GM12878 (cell line): ENCODE measurements at regions not wholly inside any gene's neighbourhood (a gene's known extent, or its start where the extent isn't known, plus 50 kb on each side); places are given as distances from the start of the nearest gene placed in this dataset.

Experiments
- ATAC-seq: fragments of 200-7000 bp; cut with Tn5 transposase; 3 replicates; pipeline ENCODE4 v1.9.1; 2020; ENCODE audit warnings: mild to moderate bottlenecking, moderate library complexity
- BruUV-seq: library from RNA; stranded (reverse); fragments of 400-500 nt; replicated peaks from 2 replicates; lab custom pipeline; 2021; lab: Mats Ljungman, UMichigan
- CTCF ChIA-PET: fragments of 300-600 bp; sonication (Branson Sonifier 250); formaldehyde crosslinking; extraction: SDS; loops from one replicate; lab custom pipeline; 2021; ENCODE audit warnings: inconsistent platforms; lab: Yijun Ruan, JAX
- POLR2A ChIA-PET: fragments of 350-600 bp; formaldehyde crosslinking; extraction: SDS; loops from one replicate; lab custom pipeline; 2021; ENCODE audit warnings: inconsistent platforms; lab: Charles Lee
- RAD21 ChIA-PET: fragments of 300-600 bp; sonication (Branson Sonifier 250); formaldehyde crosslinking; loops from one replicate; lab custom pipeline; 2023; ENCODE audit warnings: antibody characterized with exemption; ENCODE audit not compliant: unreplicated experiment; lab: Charles Lee
- SMC1A ChIA-PET: fragments of 300-600 bp; sonication (Branson Sonifier 250); formaldehyde crosslinking; loops from one replicate; lab custom pipeline; 2023; ENCODE audit not compliant: unreplicated experiment, uncharacterized antibody; lab: Charles Lee
- DNase-seq: peaks from one replicate; pipeline ENCODE4 v3.0.0-alpha.2; 2011; ENCODE audit warnings: low read depth, low spot score
- FAIRE-seq: peaks from 3 replicates; lab custom pipeline; 2011; peaks lifted over from hg19 to GRCh38; lab: Jason Lieb, UNC
- H2AFZ ChIP-seq: 2 replicates; pipeline ENCODE4 v1.6.0; 2011; ENCODE audit warnings: low read depth, low read length, control low read depth; ENCODE audit not compliant: control insufficient read depth
- H3K27ac ChIP-seq: 2 replicates; pipeline ENCODE4 v1.5.1; 2011; ENCODE audit warnings: control low read depth; ENCODE audit not compliant: control insufficient read depth, insufficient read depth
- H3K27me3 ChIP-seq, 2 experiments: replicated peaks in 1 of 2; 2 replicates each; pipeline versions ENCODE4 v1.6.0 to v1.6.1; 2011; ENCODE audit warnings: low read length in 1 of 2; ENCODE audit not compliant: control insufficient read depth in 2 of 2, insufficient read depth in 2 of 2
- H3K36me3 ChIP-seq, 2 experiments: 2 replicates each; pipeline ENCODE4 v1.5.1; 2011; ENCODE audit warnings: low read length in 1 of 2; ENCODE audit not compliant: control insufficient read depth in 2 of 2, insufficient read depth in 2 of 2
- H3K4me1 ChIP-seq: 2 replicates; pipeline ENCODE4 v1.6.1; 2011; ENCODE audit warnings: mild to moderate bottlenecking, low read length, moderate library complexity, mixed read lengths; ENCODE audit not compliant: control insufficient read depth, insufficient read depth
- H3K4me2 ChIP-seq: 2 replicates; pipeline ENCODE4 v1.6.0; 2011; ENCODE audit warnings: control low read depth; ENCODE audit not compliant: control insufficient read depth, insufficient read depth
- H3K4me3 ChIP-seq: fragments of 200-600 bp; sonication (generic); 2 replicates; pipeline ENCODE4 v1.5.1; 2016
- H3K79me2 ChIP-seq: 2 replicates; pipeline ENCODE4 v1.6.0; 2011; ENCODE audit warnings: low read length; ENCODE audit not compliant: control insufficient read depth, insufficient read depth
- H3K9ac ChIP-seq: 2 replicates; pipeline ENCODE4 v1.8.0; 2011; ENCODE audit warnings: low read length, control low read depth, mixed read lengths; ENCODE audit not compliant: control insufficient read depth, insufficient read depth
- H3K9me3 ChIP-seq: replicated peaks from 3 replicates; pipeline ENCODE4 v1.5.1; 2011; ENCODE audit warnings: mild to moderate bottlenecking, low read length; ENCODE audit not compliant: control insufficient read depth, insufficient read depth
- H4K20me1 ChIP-seq: 2 replicates; pipeline ENCODE4 v1.6.0; 2011; ENCODE audit not compliant: control insufficient read depth, insufficient read depth
- MTA3 ChIP-seq: IDR thresholded peaks from 2 replicates; pipeline ENCODE4 v1.6.1; 2012; ENCODE audit warnings: low read length, inconsistent platforms, borderline replicate concordance
- NFYB ChIP-seq: IDR thresholded peaks from 2 replicates; pipeline ENCODE4 v1.6.1; 2011; ENCODE audit warnings: low read depth, mild to moderate bottlenecking, low read length, improper control_type of control experiment, moderate library complexity; ENCODE audit not compliant: insufficient read depth
- POLR2AphosphoS5 ChIP-seq: IDR thresholded peaks from 2 replicates; pipeline ENCODE4 v1.6.1; 2011; ENCODE audit warnings: mild to moderate bottlenecking, low read length, inconsistent platforms
- RAD21 ChIP-seq: IDR thresholded peaks from 2 replicates; pipeline ENCODE4 v1.6.1; 2011; ENCODE audit warnings: mild to moderate bottlenecking, low read depth, low read length, moderate library complexity; ENCODE audit not compliant: insufficient read depth
- RELA ChIP-seq: fragments of 450-650 bp; IDR thresholded peaks from 2 replicates; pipeline ENCODE4 v1.8.0; 2014; ENCODE audit warnings: borderline replicate concordance; ENCODE audit not compliant: partially characterized antibody
- SMC3 ChIP-seq: IDR thresholded peaks from 2 replicates; pipeline ENCODE4 v1.6.1; 2011; ENCODE audit warnings: low read length, improper control_type of control experiment, borderline replicate concordance
- WGBS: methylation state at CpG from one replicate; pipeline ENCODE4 v1.1.6; 2016; ENCODE audit warnings: low lambda C conversion rate; ENCODE audit not compliant: insufficient replicate concordance, insufficient coverage; ENCODE audit errors: missing lambda C conversion rate; 5-methylcytosine and 5-hydroxymethylcytosine counted together
- in situ Hi-C: fragments of 300-500 bp; cut with MboI; formaldehyde crosslinking; loops from 9 replicates; pipeline ENCODE4 v1.14.3; 2018; ENCODE audit warnings: mixed read lengths
- intact Hi-C: fragments of 100-400 bp; cut with micrococcal nuclease; formaldehyde crosslinking; loops from one replicate; pipeline ENCODE4 v1.14.2; 2022; ENCODE audit not compliant: unreplicated experiment
- TF ChIP-seq, protein P1 (sequence below): fragments of 450-650 bp; IDR thresholded peaks from 2 replicates; pipeline ENCODE4 v1.6.1; 2014; ENCODE audit warnings: mild to moderate bottlenecking
- TF ChIP-seq, protein P2 (sequence below), 3 experiments: IDR thresholded peaks in 2 of 3; conservative IDR thresholded peaks in 1 of 3; 2 replicates each; pipeline ENCODE4 v1.5.1; 2011; ENCODE audit warnings: low read depth in 3 of 3, low read length in 3 of 3, mild to moderate bottlenecking in 3 of 3, control low read depth in 2 of 3, moderate library complexity in 2 of 3, inconsistent platforms in 1 of 3, mixed read lengths in 1 of 3; ENCODE audit not compliant: control insufficient read depth in 2 of 3, insufficient read depth in 1 of 3; ENCODE audit errors: extremely low read depth in 1 of 3
- TF ChIP-seq, protein P3 (sequence below): fragments of 450-650 bp; formaldehyde crosslinking; IDR thresholded peaks from 2 replicates; pipeline ENCODE4 v1.4.0; 2022; ENCODE audit warnings: mild to moderate bottlenecking, moderate library complexity

DNA sequence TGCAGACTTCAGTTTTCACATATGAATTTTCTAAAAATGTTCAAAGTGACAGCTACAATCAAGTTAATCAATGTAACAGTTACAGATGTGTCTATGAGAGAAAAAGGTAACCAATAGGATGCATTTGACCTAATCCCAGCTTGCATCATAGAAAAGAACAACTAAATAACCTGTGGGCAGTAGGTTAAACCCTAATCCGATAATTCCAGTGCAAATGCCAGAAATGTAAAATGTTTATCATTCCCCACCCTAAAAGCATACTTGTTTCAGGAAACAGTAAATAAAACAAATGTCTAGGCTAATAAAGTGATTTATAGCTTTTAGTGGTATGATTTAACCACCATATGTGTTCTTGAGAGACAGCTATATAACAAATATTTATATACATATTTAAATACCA lies 592.6 kb downstream of the PRELID2 start:
- no peaks in the 10 kb centered on the region for H4K20me1 ChIP-seq
- no peak overlapping the region for H2AFZ ChIP-seq
- H3K36me3 ChIP-seq = no peaks in the 10 kb centered on the region
- H3K9me3 ChIP-seq = no peaks in the 10 kb centered on the region
- SMC1A ChIA-PET = no interaction called here
- H3K4me1 ChIP-seq = no peaks in the 10 kb centered on the region
- intact Hi-C loops = no loop called here
- H3K4me2 ChIP-seq = no peak overlapping the region
- no peak overlapping the region for H3K9ac ChIP-seq
- BruUV-seq = no TSS peak
- DNase-seq = no peak
- no peak for ATAC-seq
- FAIRE-seq = no peak
- CTCF ChIA-PET = interaction anchor here (0.9 kb wide), 1 partner anchor 20 kb away, joined by 3 read pairs; no protein-coding TSS in a partner anchor
- H3K27me3 ChIP-seq = no peaks in the 10 kb centered on the region
- in situ Hi-C loops = no loop called here
- H3K4me3 ChIP-seq = no peak overlapping the region
- RAD21 ChIA-PET = no interaction called here
- 0% methylated on average over 1 of the region's 1 CpG for WGBS
- no peak overlapping the region for H3K27ac ChIP-seq
- TF ChIP-seq NFYB (no peak), POLR2AphosphoS5 (no peak), RELA (no peak)
- no peaks in the 10 kb centered on the region for H3K79me2 ChIP-seq
- POLR2A ChIA-PET = no interaction called here

DNA sequence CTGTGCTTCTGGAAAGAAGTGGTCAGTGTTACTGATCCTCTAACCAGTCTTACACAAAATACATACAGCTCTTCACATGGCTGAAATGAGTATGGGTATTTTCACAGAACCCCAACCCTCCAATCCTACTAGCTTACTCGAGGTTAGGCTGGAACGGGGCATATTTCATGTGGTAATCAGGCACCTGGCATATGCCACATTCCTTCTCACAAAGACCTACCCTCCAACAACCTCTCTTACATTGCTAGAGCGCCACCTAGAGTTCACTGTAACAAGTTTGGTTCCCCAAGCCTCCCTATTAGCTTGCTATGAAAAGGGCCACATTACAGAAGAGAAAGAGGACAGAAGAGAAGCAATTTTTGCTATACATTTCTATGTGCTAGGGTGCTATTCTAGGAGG lies 597.3 kb downstream of the PRELID2 start:
- Histone ChIP-seq H3K4me1 (no peaks in the 10 kb centered on the region), H3K4me3 (no peak overlapping the region), H3K27ac (no peak overlapping the region), H2AFZ (no peak overlapping the region), H3K27me3 (no peaks in the 10 kb centered on the region), H3K9me3 (no peaks in the 10 kb centered on the region), H3K9ac (no peak overlapping the region), H3K79me2 (no peaks in the 10 kb centered on the region), H3K36me3 (no peaks in the 10 kb centered on the region), H3K4me2 (no peak overlapping the region), H4K20me1 (no peaks in the 10 kb centered on the region)
- RAD21 ChIA-PET = interaction anchor here (0.6 to 4.2 kb wide), 5 partner anchors 10 to 1039 kb away, joined by 3 to 25 read pairs (median 3); no protein-coding TSS in a partner anchor
- SMC1A ChIA-PET = interaction anchor here (0.6 to 2.6 kb wide), 7 partner anchors 11 to 1034 kb away, joined by 3 to 19 read pairs (median 4); no protein-coding TSS in a partner anchor
- TF ChIP-seq, protein P1, sequence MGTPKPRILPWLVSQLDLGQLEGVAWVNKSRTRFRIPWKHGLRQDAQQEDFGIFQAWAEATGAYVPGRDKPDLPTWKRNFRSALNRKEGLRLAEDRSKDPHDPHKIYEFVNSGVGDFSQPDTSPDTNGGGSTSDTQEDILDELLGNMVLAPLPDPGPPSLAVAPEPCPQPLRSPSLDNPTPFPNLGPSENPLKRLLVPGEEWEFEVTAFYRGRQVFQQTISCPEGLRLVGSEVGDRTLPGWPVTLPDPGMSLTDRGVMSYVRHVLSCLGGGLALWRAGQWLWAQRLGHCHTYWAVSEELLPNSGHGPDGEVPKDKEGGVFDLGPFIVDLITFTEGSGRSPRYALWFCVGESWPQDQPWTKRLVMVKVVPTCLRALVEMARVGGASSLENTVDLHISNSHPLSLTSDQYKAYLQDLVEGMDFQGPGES = no peak
- TF ChIP-seq, protein P2, sequence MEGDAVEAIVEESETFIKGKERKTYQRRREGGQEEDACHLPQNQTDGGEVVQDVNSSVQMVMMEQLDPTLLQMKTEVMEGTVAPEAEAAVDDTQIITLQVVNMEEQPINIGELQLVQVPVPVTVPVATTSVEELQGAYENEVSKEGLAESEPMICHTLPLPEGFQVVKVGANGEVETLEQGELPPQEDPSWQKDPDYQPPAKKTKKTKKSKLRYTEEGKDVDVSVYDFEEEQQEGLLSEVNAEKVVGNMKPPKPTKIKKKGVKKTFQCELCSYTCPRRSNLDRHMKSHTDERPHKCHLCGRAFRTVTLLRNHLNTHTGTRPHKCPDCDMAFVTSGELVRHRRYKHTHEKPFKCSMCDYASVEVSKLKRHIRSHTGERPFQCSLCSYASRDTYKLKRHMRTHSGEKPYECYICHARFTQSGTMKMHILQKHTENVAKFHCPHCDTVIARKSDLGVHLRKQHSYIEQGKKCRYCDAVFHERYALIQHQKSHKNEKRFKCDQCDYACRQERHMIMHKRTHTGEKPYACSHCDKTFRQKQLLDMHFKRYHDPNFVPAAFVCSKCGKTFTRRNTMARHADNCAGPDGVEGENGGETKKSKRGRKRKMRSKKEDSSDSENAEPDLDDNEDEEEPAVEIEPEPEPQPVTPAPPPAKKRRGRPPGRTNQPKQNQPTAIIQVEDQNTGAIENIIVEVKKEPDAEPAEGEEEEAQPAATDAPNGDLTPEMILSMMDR (IDR thresholded peaks at IDR 0.05 in 2 of 3, conservative IDR thresholded peaks at IDR 0.05 in 1 of 3; ENCODE audit: control insufficient read depth in 2 of 3, extremely low read depth in 1 of 3, insufficient read depth in 1 of 3, low read depth in 3 of 3, low read length in 3 of 3) = peak; percentile 50 to 60 (median 55); a peak in 5 of 6 replicates
- TF ChIP-seq RAD21 = peak; percentile 75
- TF ChIP-seq, protein P3, sequence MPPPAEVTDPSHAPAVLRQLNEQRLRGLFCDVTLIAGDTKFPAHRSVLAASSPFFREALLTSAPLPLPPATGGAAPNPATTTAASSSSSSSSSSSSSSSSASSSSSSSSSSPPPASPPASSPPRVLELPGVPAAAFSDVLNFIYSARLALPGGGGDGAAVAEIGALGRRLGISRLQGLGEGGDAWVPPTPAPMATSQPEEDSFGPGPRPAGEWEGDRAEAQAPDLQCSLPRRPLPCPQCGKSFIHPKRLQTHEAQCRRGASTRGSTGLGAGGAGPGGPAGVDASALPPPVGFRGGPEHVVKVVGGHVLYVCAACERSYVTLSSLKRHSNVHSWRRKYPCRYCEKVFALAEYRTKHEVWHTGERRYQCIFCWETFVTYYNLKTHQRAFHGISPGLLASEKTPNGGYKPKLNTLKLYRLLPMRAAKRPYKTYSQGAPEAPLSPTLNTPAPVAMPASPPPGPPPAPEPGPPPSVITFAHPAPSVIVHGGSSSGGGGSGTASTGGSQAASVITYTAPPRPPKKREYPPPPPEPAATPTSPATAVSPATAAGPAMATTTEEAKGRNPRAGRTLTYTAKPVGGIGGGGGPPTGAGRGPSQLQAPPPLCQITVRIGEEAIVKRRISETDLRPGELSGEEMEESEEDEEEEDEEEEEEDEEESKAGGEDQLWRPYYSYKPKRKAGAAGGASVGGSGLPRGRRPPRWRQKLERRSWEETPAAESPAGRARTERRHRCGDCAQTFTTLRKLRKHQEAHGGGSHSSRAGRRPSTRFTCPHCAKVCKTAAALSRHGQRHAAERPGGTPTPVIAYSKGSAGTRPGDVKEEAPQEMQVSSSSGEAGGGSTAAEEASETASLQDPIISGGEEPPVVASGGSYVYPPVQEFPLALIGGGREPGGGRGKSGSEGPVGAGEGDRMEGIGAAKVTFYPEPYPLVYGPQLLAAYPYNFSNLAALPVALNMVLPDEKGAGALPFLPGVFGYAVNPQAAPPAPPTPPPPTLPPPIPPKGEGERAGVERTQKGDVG = no peak
- no peak for TF ChIP-seq MTA3
- peak; percentile 57 for TF ChIP-seq SMC3
- DNase-seq = no peak
- FAIRE-seq = no peak
- peak; percentile 89 for ATAC-seq
- WGBS = 0% methylated on average over 3 of the region's 3 CpGs
- CTCF ChIA-PET = interaction anchor here (0.6 to 5.4 kb wide), 15 partner anchors 8 to 1267 kb away, joined by 3 to 53 read pairs (median 4); no protein-coding TSS in a partner anchor
- intact Hi-C loops = loop anchor here (2.0 to 5.0 kb wide), 2 partner anchors 771 to 1035 kb away; no protein-coding TSS in a partner anchor
- POLR2A ChIA-PET = no interaction called here
- in situ Hi-C loops = loop anchor here (10.0 kb wide), 1 partner anchor 1033 kb away; no protein-coding TSS in a partner anchor
- BruUV-seq = no TSS peak
